A549 (cell line): ENCODE measurements at regions not wholly inside any gene's neighbourhood (a gene's known extent, or its start where the extent isn't known, plus 50 kb on each side); places are given as distances from the start of the nearest gene placed in this dataset.

Experiments
- MAZ ChIP-seq: fragments of 150-350 bp; IDR thresholded peaks from 2 replicates; pipeline ENCODE4 v1.6.1; 2014; ENCODE audit warnings: antibody characterized with exemption, low read depth, low read length, borderline replicate concordance
- MYC ChIP-seq: IDR thresholded peaks from 2 replicates; pipeline ENCODE4 v1.6.1; 2012; ENCODE audit warnings: mild to moderate bottlenecking, inconsistent platforms, low read length, improper control_type of control experiment, borderline replicate concordance
- RAD21 ChIP-seq, 2 experiments: fragments of >200 bp in 1 of 2; sonication (Bioruptor Twin) in 1 of 2; formaldehyde crosslinking in 1 of 2; IDR thresholded peaks in 1 of 2; conservative IDR thresholded peaks in 1 of 2; 2 replicates in 1 of 2; 3 replicates in 1 of 2; pipeline ENCODE4 v1.6.1; 2012 to 2018; ENCODE audit warnings: inconsistent platforms in 1 of 2

GRCh38 chr10:2957785-2958184 is 109.6 kb upstream of the PFKP start:
- no peak for TF ChIP-seq RAD21 (conservative IDR thresholded peaks at IDR 0.05 in 1 of 2, IDR thresholded peaks at IDR 0.05 in 1 of 2)
- TF ChIP-seq MAZ: no peak
- no peak for TF ChIP-seq MYC
